PC-9 (cell line): ENCODE measurements at regions not wholly inside any gene's neighbourhood (a gene's known extent, or its start where the extent isn't known, plus 50 kb on each side); places are given as distances from the start of the nearest gene placed in this dataset.

Experiments
- BruUV-seq: library from RNA; stranded (reverse); fragments of 400-500 nt; replicated peaks from 2 replicates; lab custom pipeline; 2021; lab: Mats Ljungman, UMichigan
- CTCF ChIA-PET: fragments of 300-600 bp; sonication (Branson Sonifier 250); formaldehyde crosslinking; loops from one replicate; lab custom pipeline; 2022; ENCODE audit warnings: antibody characterized with exemption; lab: Charles Lee
- POLR2A ChIA-PET: fragments of 300-600 bp; sonication (Branson Sonifier 250); formaldehyde crosslinking; loops from one replicate; lab custom pipeline; 2022; ENCODE audit warnings: antibody characterized with exemption; ENCODE audit not compliant: unreplicated experiment; lab: Charles Lee
- DNase-seq, 2 experiments: peaks; one replicate each; pipeline versions ENCODE4 v3.0.0 to v3.0.0-alpha.2; 2015 to 2022; ENCODE audit warnings: mixed read lengths in 1 of 2
- H2AFZ ChIP-seq: fragments of 200-600 bp; sonication (generic); 2 replicates; pipeline ENCODE4 v1.8.1; 2017; ENCODE audit warnings: antibody characterized with exemption
- H3F3A ChIP-seq: fragments of 200-600 bp; sonication (generic); 2 replicates; pipeline ENCODE4 v1.8.1; 2017; ENCODE audit warnings: antibody characterized with exemption, mild to moderate bottlenecking, low read depth; ENCODE audit not compliant: insufficient read depth
- H3K27ac ChIP-seq: fragments of 200-600 bp; sonication (generic); 2 replicates; pipeline ENCODE4 v1.6.1; 2016; ENCODE audit warnings: mixed run types
- H3K27me3 ChIP-seq: fragments of 200-600 bp; sonication (generic); 2 replicates; pipeline ENCODE4 v1.6.1; 2016; ENCODE audit warnings: low read depth, mixed run types; ENCODE audit not compliant: insufficient read depth
- H3K36me3 ChIP-seq: fragments of 200-600 bp; sonication (generic); 2 replicates; pipeline ENCODE4 v1.6.1; 2016; ENCODE audit warnings: low read depth, mixed run types
- H3K4me1 ChIP-seq: fragments of 200-600 bp; sonication (generic); replicated peaks from 2 replicates; pipeline ENCODE4 v1.6.1; 2016; ENCODE audit warnings: mixed run types; ENCODE audit not compliant: insufficient read depth
- H3K4me2 ChIP-seq: fragments of 200-600 bp; sonication (generic); 2 replicates; pipeline ENCODE4 v1.6.1; 2017; ENCODE audit warnings: mixed run types
- H3K4me3 ChIP-seq: fragments of 200-600 bp; sonication (generic); 2 replicates; pipeline ENCODE4 v1.6.1; 2016; ENCODE audit warnings: mixed run types
- H3K79me2 ChIP-seq: fragments of 200-600 bp; sonication (generic); 2 replicates; pipeline ENCODE4 v1.6.1; 2017; ENCODE audit warnings: low read depth, mixed run types
- H3K9me2 ChIP-seq: fragments of 200-600 bp; sonication (generic); 2 replicates; pipeline ENCODE4 v1.8.1; 2017; ENCODE audit warnings: mild to moderate bottlenecking; ENCODE audit not compliant: insufficient read depth
- H3K9me3 ChIP-seq: fragments of 200-600 bp; sonication (generic); 2 replicates; pipeline ENCODE4 v1.8.1; 2016; ENCODE audit warnings: low read depth; ENCODE audit not compliant: insufficient read depth
- H4K20me1 ChIP-seq: fragments of 200-600 bp; sonication (generic); 2 replicates; pipeline ENCODE4 v1.8.1; 2017; ENCODE audit not compliant: insufficient read depth
- CTCF ChIP-seq: fragments of 200-600 bp; sonication (generic); conservative IDR thresholded peaks from 2 replicates; pipeline ENCODE4 v1.6.1; 2017; ENCODE audit warnings: mixed run types, antibody characterized with exemption, mild to moderate bottlenecking, moderate library complexity
- EZH2 ChIP-seq: fragments of 200-600 bp; sonication (generic); IDR thresholded peaks from 2 replicates; pipeline ENCODE4 v1.8.0; 2017; ENCODE audit warnings: antibody characterized with exemption, low read depth
- intact Hi-C: fragments of 100-400 bp; cut with micrococcal nuclease; formaldehyde crosslinking; loops from one replicate; pipeline ENCODE4 v1.10.0; 2022; ENCODE audit not compliant: unreplicated experiment

GRCh38 chr16:77009453-77009852 lies 181.5 kb upstream of the MON1B start:
- ChIA-PET CTCF (no interaction called here), POLR2A (no interaction called here)
- Histone ChIP-seq H3K36me3 (no peaks in the 10 kb centered on the region), H3K4me3 (no peak overlapping the region), H4K20me1 (no peaks in the 10 kb centered on the region), H3K27me3 (peaks cover 10% of the 10 kb centered on the region; the same call in 1 of the 2 replicates), H2AFZ (no peak overlapping the region), H3K4me2 (no peak overlapping the region), H3F3A (no peaks in the 10 kb centered on the region), H3K27ac (no peak overlapping the region), H3K79me2 (no peaks in the 10 kb centered on the region), H3K9me3 (no peaks in the 10 kb centered on the region), H3K4me1 (no peaks in the 10 kb centered on the region), H3K9me2 (no peaks in the 10 kb centered on the region)
- no peak for DNase-seq
- BruUV-seq, result no TSS peak
- intact Hi-C loops, result no loop called here
- TF ChIP-seq CTCF, result no peak
- TF ChIP-seq EZH2, result no peak

GRCh38 chr16:77014441-77014840 lies 176.5 kb upstream of the MON1B start:
- TF ChIP-seq EZH2 (no peak), CTCF (no peak)
- no peaks in the 10 kb centered on the region for H3F3A ChIP-seq
- H3K4me2 ChIP-seq, result no peak overlapping the region
- no peak for DNase-seq
- no peaks in the 10 kb centered on the region for H3K79me2 ChIP-seq
- BruUV-seq, result no TSS peak
- H3K27me3 ChIP-seq, result 0 out of 2 replicates have a peak, but pooled peaks cover 5% of the 10 kb centered on the region
- no peaks in the 10 kb centered on the region for H3K36me3 ChIP-seq
- no peaks in the 10 kb centered on the region for H3K4me1 ChIP-seq
- H3K4me3 ChIP-seq, result no peak overlapping the region
- peaks cover 5% of the 10 kb centered on the region; the same call in 1 of the 2 replicates for H3K9me2 ChIP-seq
- POLR2A ChIA-PET, result no interaction called here
- CTCF ChIA-PET, result no interaction called here
- no peaks in the 10 kb centered on the region for H3K9me3 ChIP-seq
- intact Hi-C loops, result no loop called here
- no peaks in the 10 kb centered on the region for H4K20me1 ChIP-seq
- H3K27ac ChIP-seq, result no peak overlapping the region
- H2AFZ ChIP-seq, result no peak overlapping the region

GRCh38 chr16:77030600-77030999 lies 160.4 kb upstream of the MON1B start:
- no peak overlapping the region for H3K4me3 ChIP-seq
- no peaks in the 10 kb centered on the region for H3K36me3 ChIP-seq
- TF ChIP-seq CTCF (no peak), EZH2 (no peak)
- H3K4me2 ChIP-seq, result no peak overlapping the region
- no peaks in the 10 kb centered on the region for H3K9me2 ChIP-seq
- no TSS peak for BruUV-seq
- H3K27me3 ChIP-seq, result no peaks in the 10 kb centered on the region
- DNase-seq, result no peak
- H4K20me1 ChIP-seq, result no peaks in the 10 kb centered on the region
- ChIA-PET CTCF (no interaction called here), POLR2A (no interaction called here)
- H3K9me3 ChIP-seq, result no peaks in the 10 kb centered on the region
- H3K79me2 ChIP-seq, result no peaks in the 10 kb centered on the region
- H3K4me1 ChIP-seq, result no peaks in the 10 kb centered on the region
- intact Hi-C loops, result no loop called here
- H2AFZ ChIP-seq, result no peak overlapping the region
- no peaks in the 10 kb centered on the region for H3F3A ChIP-seq
- H3K27ac ChIP-seq, result no peak overlapping the region
